ENCODE measurements at regions not wholly inside any gene's neighbourhood (a gene's known extent, or its start where the extent isn't known, plus 50 kb on each side); places are given as distances from the start of the nearest gene placed in this dataset.

- no peak overlapping the region for H3K27ac Mint-ChIP-seq
- H3K27me3 Mint-ChIP-seq (ENCODE audit: insufficient read depth) = peaks cover 16% of the 10 kb centered on the region
- TF ChIP-seq CTCF (IDR thresholded peaks at IDR 0.05) = no peak
- H3K9me3 Mint-ChIP-seq = no peaks in the 10 kb centered on the region
- no peak for DNase-seq
- H3K36me3 Mint-ChIP-seq (ENCODE audit: low read depth) = no peaks in the 10 kb centered on the region
- H3K4me1 Mint-ChIP-seq (ENCODE audit: low read depth) = no peaks in the 10 kb centered on the region
- H3K4me3 Mint-ChIP-seq = no peak overlapping the region
Observed at GRCh38 chr6:106732376-106732940, 103.1 kb downstream of the QRSL1 start.

- H3K36me3 Mint-ChIP-seq (ENCODE audit: low read depth) = no peaks in the 10 kb centered on the region
- no peaks in the 10 kb centered on the region for H3K4me1 Mint-ChIP-seq (ENCODE audit: low read depth)
Observed at GRCh38 chr6:106731843-106732160, 102.4 kb downstream of the QRSL1 start.

GRCh38 chr6:106731144-106731842, 101.9 kb downstream of the QRSL1 start:
- Mint-ChIP-seq H3K27me3 (ENCODE audit: insufficient read depth) (peaks cover 11% of the 10 kb centered on the region), H3K36me3 (ENCODE audit: low read depth) (no peaks in the 10 kb centered on the region), H3K9me3 (no peaks in the 10 kb centered on the region), H3K4me1 (ENCODE audit: low read depth) (no peaks in the 10 kb centered on the region), H3K4me3 (no peak overlapping the region), H3K27ac (no peak overlapping the region)
- no peak for TF ChIP-seq CTCF (IDR thresholded peaks at IDR 0.05)
- DNase-seq = no peak

More at GRCh38 chr6:106731843-106732160, 102.4 kb downstream of the QRSL1 start:
- TF ChIP-seq CTCF (IDR thresholded peaks at IDR 0.05) = no peak
- Mint-ChIP-seq H3K27ac (no peak overlapping the region), H3K4me3 (no peak overlapping the region), H3K9me3 (no peaks in the 10 kb centered on the region), H3K27me3 (ENCODE audit: insufficient read depth) (peaks cover 11% of the 10 kb centered on the region)
- no peak for DNase-seq

- DNase-seq = no peak
- no peak overlapping the region for H3K27ac Mint-ChIP-seq
- TF ChIP-seq CTCF (IDR thresholded peaks at IDR 0.05) = no peak
Observed at GRCh38 chr6:106730718-106731117, 101.3 kb downstream of the QRSL1 start.

GRCh38 chr6:106730264-106730663, 100.9 kb downstream of the QRSL1 start:
- Mint-ChIP-seq H3K27ac (no peak overlapping the region), H3K4me3 (no peak overlapping the region), H3K27me3 (ENCODE audit: insufficient read depth) (peaks cover 11% of the 10 kb centered on the region), H3K9me3 (no peaks in the 10 kb centered on the region), H3K36me3 (ENCODE audit: low read depth) (no peaks in the 10 kb centered on the region), H3K4me1 (ENCODE audit: low read depth) (no peaks in the 10 kb centered on the region)
- DNase-seq = no peak
- TF ChIP-seq CTCF (IDR thresholded peaks at IDR 0.05) = no peak

More at GRCh38 chr6:106730718-106731117, 101.3 kb downstream of the QRSL1 start:
- H3K36me3 Mint-ChIP-seq (ENCODE audit: low read depth) = no peaks in the 10 kb centered on the region
- no peak overlapping the region for H3K4me3 Mint-ChIP-seq
- peaks cover 11% of the 10 kb centered on the region for H3K27me3 Mint-ChIP-seq (ENCODE audit: insufficient read depth)
- no peaks in the 10 kb centered on the region for H3K9me3 Mint-ChIP-seq
- H3K4me1 Mint-ChIP-seq (ENCODE audit: low read depth) = no peaks in the 10 kb centered on the region

All from HFFc6 (cell line).